A549 (cell line): ENCODE measurements at regions not wholly inside any gene's neighbourhood (a gene's known extent, or its start where the extent isn't known, plus 50 kb on each side); places are given as distances from the start of the nearest gene placed in this dataset.

ENCODE experiments used
- BCL3 ChIP-seq: fragments of >200 bp; sonication (Bioruptor Twin); formaldehyde crosslinking; IDR thresholded peaks from 3 replicates; pipeline ENCODE4 v1.6.1; 2016
- CEBPB ChIP-seq, 2 experiments: fragments of >200 bp in 1 of 2; sonication (Bioruptor Twin) in 1 of 2; formaldehyde crosslinking in 1 of 2; IDR thresholded peaks; 2 replicates each; pipeline ENCODE4 v1.6.1; 2012 to 2016
- MAZ ChIP-seq: fragments of 150-350 bp; IDR thresholded peaks from 2 replicates; pipeline ENCODE4 v1.6.1; 2014; ENCODE audit warnings: antibody characterized with exemption, low read depth, low read length, borderline replicate concordance
- PHF8 ChIP-seq: fragments of 200-600 bp; sonication (generic); IDR thresholded peaks from 2 replicates; pipeline ENCODE4 v1.6.1; 2016; ENCODE audit warnings: low read depth, mild to moderate bottlenecking, antibody characterized with exemption, moderate library complexity, borderline replicate concordance
- POLR2A ChIP-seq: IDR thresholded peaks from 2 replicates; pipeline ENCODE4 v1.6.1; 2012; ENCODE audit warnings: mild to moderate bottlenecking, low read length
- TF ChIP-seq, protein P1 (sequence below): fragments of >200 bp; sonication (Bioruptor Twin); formaldehyde crosslinking; IDR thresholded peaks from 3 replicates; pipeline ENCODE4 v1.5.1; 2016
- TF ChIP-seq, protein P2 (sequence below): fragments of 450-650 bp; IDR thresholded peaks from 2 replicates; pipeline ENCODE4 v1.6.1; 2014; ENCODE audit warnings: antibody characterized with exemption

DNA sequence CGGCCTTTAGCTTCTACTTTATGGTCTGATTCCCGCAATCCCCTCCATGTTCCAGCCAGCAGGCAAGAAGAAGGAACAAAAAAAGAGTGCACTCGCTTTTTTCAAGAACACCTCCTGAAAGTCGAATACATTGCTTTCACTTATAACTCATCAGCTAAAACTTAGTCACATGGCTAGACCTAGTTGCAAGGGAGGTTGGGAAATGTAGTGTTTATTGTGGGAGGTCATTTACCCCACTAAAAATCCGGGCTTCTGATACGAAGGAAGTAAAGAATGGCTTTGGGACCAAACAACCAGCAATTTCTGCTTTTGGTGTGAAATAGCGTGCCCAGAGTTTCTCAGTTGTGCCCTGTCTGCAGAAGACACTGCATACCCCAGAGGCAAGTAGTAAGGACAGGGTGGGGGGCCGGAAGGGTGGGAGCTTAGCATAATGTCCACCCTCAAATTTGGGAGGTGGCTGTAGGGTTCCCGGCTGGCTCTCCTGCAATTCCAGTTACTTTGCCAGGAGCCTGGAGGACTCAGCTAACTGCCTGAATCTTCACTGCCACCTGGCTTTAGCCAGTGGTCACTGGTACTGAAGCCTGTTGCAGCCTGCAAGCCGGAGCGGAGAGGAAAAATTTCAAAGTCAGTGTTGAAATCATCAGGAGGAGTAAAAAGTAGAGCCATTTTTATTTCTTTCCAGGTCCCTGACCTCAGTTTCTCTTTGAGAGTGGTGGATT is 57.7 kb upstream of the F3 start:
- TF ChIP-seq, protein P1, sequence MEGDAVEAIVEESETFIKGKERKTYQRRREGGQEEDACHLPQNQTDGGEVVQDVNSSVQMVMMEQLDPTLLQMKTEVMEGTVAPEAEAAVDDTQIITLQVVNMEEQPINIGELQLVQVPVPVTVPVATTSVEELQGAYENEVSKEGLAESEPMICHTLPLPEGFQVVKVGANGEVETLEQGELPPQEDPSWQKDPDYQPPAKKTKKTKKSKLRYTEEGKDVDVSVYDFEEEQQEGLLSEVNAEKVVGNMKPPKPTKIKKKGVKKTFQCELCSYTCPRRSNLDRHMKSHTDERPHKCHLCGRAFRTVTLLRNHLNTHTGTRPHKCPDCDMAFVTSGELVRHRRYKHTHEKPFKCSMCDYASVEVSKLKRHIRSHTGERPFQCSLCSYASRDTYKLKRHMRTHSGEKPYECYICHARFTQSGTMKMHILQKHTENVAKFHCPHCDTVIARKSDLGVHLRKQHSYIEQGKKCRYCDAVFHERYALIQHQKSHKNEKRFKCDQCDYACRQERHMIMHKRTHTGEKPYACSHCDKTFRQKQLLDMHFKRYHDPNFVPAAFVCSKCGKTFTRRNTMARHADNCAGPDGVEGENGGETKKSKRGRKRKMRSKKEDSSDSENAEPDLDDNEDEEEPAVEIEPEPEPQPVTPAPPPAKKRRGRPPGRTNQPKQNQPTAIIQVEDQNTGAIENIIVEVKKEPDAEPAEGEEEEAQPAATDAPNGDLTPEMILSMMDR, result no peak; the same call in 2 of the 3 replicates
- TF ChIP-seq PHF8 (no peak), MAZ (no peak), POLR2A (no peak), CEBPB (IDR thresholded peaks at IDR 0.05) (no peak), BCL3 (no peak)
- TF ChIP-seq, protein P2, sequence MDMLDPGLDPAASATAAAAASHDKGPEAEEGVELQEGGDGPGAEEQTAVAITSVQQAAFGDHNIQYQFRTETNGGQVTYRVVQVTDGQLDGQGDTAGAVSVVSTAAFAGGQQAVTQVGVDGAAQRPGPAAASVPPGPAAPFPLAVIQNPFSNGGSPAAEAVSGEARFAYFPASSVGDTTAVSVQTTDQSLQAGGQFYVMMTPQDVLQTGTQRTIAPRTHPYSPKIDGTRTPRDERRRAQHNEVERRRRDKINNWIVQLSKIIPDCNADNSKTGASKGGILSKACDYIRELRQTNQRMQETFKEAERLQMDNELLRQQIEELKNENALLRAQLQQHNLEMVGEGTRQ, result no peak
